GM21360 (cell line): ENCODE measurements at regions not wholly inside any gene's neighbourhood (a gene's known extent, or its start where the extent isn't known, plus 50 kb on each side); places are given as distances from the start of the nearest gene placed in this dataset.

Experiments
- ATAC-seq: cut with Tn5 transposase; IDR thresholded peaks from one replicate; pipeline ENCODE4 v1.9.1; 2021; ENCODE audit warnings: mild to moderate bottlenecking, moderate library complexity; ENCODE audit not compliant: unreplicated experiment

DNA sequence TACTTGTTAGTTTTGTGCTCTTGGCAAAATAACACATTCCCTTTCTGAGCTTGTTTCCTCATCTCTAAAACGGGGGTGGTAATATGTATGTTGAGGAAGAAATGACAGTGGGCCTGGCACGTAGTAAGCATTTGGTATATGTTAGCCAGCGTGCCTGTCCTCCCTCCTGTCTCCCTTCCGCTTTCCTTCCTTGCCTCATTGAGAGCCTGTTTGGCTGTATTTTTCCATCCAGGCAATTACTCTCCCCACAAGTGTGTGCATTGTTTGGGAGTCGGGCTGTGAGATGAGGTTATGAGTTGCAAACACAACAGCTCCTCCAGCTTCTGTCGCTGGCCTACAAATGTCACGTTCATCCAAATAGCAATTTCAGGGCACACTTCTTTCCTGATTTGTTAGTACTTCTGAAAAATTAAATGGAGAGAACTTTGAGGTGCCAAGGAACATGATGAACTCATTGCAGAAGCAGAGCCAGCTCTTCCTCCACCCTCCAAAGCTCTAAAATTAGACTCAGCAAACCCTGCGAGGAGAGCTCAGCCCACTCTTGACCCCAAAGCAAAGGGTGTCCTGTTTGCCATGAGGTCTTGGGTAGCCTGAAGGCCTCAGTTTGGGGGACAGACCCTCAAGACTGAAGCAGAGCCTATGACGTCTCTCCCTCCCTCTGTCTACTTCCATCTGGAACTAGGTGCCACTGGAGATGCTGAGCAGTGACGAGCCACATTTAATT, 50.7 kb upstream of the TOX2 start:
- no peak for ATAC-seq

DNA sequence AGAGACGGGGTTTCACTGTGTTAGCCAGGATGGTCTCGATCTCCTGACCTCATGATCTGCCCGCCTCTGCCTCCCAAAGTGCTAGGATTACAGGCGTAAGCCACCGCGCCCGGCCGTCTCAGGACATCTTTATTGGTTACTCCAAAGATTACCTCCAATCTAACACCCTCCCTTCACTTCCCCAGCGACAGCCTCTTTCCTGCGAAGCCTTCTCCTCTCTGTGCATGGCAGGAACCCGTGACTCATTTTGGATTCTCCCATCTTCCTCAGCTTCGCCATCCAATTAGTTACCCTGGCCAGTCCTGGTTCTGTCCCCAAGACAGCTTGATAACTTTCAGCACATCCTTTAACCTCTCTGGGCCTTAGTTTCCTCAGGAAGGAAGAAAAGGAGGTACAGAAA, 51.3 kb upstream of the TOX2 start:
- no peak for ATAC-seq

DNA sequence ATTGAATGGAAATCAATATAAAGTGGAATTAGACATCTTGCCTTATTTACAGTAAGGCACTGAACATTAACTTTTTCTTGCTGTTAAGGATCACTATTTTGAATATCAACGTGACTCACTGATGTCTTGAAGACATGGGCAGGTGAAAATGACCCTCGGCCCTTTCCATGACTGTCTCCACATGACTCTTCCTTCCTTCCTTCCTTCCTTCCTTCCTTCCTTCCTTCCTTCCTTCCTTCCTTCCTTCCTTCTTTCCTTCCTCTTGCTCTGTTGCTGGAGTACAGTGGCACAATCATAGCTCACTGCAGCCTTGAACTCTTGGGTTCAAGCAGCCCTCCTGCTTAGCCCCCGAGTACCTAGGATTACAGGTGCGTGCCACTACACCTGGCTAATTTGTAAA, 52.2 kb upstream of the TOX2 start:
- ATAC-seq = no peak

DNA sequence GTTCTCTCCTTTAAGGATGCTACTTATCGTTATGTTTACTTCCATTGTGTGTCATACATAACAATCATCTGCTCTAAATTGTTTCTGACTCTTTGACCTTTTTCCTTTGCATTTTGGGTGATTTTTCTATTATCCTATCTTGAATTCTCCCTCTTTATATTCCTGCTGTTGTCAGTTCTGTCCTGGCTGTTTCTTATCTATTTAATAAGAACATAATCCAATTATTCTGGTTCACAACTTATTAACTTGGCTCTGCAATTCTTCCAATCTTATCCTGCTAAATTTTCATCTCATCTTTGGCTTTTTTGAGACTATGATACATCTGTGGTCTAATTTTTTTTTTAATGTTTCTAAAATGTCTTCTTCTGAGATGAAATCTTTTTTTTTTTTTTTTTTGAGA, 54.7 kb upstream of the TOX2 start:
- ATAC-seq = no peak

DNA sequence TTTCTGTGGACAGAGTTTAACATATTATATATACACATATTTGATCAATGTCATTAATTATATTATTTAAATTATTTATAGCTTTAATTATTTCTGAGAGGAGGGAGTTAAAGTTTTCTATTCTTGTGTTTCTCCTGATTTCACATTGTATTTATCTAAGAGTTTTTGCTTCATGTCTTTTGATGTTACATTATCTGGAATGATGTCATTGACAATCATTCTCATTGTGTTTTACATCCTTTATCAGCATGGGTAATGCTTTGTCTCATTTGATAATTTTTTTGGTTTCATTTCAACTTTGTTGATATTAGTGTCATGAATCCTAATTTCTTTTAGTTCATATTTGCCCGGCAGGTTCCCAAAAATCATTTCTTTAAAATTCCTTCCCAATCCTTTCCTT, 56.7 kb upstream of the TOX2 start:
- ATAC-seq = no peak

DNA sequence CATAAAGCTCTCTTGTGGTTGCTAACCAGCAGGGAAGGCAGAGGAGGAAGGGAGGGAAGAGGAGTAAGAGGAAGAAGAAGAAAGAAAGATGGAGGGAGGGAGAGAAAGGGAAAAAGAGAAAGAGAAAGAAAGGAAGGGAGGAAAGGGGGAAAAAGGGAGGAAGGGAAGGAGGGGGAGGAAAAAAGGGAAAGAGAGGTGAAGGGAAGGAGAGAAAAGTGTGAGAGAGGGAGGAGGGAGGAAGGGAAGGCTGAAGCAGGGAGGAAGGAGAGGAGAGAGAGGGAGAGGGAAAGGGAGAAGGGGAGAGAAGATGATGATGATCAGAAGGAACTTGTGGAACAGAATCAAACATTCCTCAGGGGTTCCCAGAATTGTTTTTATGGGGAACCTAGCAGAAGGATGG, 57.5 kb upstream of the TOX2 start:
- ATAC-seq = no peak

- ATAC-seq = no peak
Observed at GRCh38 chr20:43855803-43856202, 58.8 kb upstream of the TOX2 start.

DNA sequence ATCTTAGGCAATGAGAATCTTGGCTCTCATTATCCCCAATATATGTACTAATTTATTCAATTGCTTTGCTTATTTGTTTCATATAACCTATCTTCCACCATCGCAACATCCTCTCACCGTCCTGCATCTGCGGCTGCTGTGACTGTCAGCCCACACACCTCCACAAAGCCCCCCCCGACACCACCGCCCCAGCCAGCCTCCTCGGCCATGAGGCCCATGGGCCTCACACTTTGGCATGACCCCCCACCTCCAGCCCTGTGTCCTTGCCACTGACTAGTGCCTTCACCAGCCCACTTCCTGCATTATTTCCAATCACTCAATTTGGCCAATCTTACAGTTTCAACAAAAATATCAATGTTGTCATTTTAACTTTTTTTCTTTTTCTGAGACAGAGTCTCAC, 60.7 kb upstream of the TOX2 start:
- ATAC-seq = no peak

GRCh38 chr20:43853174-43853803, 61.4 kb upstream of the TOX2 start:
- no peak for ATAC-seq

- ATAC-seq = no peak
Observed at GRCh38 chr20:43849496-43850186, 65.0 kb upstream of the TOX2 start.

DNA sequence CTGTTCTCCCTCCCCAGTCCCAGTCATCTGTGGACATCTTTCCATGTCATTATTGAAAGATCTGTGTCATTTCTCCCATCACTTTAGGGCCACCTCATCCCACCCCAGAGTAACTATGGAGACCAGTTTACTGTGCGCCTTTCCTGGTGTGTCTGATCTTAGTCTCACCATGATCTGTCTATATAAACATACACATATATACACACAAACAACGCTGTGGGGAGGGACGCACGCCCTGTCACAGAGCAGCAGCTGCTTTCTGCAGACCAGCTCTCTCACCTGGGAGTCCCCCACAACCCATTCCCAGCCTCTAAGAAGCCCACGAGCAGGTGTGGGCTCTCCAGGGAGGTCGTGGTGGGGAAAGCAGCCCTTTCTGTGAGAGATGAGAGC, 68.1 kb upstream of the TOX2 start:
- no peak for ATAC-seq

GRCh38 chr20:43844778-43845614, 69.7 kb upstream of the TOX2 start:
- no peak for ATAC-seq

DNA sequence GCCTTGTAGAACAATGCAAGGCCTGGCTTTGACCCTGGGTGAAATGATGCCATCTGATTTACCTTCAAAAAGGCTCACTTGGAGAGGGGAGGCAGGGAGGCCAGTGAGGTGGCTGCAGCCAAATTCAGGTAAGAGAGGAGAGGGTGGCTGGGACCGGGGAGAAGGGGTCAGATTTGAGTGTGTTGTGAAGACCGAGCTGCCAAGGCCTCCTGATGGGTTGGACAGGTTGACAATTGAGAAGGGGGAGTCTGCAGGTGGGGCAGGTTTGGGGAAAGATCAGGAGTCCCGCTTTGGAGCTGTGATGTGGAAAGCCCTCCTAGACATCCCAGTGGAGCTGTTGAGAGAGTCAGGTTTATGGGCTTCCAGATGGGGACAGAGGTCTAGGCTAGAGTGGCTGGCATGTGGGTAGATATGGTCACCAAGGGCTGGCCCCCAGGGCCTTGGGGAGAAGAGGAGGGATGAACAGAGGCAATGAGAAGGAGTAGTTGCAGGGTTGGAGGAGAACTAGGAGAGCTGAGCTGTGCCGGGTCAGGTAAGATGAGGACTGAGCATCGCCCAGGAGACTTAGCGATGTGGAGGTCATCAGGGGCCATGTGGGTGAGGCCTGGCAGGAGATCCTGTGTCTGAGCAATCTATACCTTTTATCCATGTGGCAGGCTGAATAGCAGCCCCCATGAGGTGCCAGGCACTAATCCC, 70.5 kb upstream of the TOX2 start:
- no peak for ATAC-seq

- ATAC-seq = no peak
Observed at GRCh38 chr20:43843096-43843964, 71.3 kb upstream of the TOX2 start.

DNA sequence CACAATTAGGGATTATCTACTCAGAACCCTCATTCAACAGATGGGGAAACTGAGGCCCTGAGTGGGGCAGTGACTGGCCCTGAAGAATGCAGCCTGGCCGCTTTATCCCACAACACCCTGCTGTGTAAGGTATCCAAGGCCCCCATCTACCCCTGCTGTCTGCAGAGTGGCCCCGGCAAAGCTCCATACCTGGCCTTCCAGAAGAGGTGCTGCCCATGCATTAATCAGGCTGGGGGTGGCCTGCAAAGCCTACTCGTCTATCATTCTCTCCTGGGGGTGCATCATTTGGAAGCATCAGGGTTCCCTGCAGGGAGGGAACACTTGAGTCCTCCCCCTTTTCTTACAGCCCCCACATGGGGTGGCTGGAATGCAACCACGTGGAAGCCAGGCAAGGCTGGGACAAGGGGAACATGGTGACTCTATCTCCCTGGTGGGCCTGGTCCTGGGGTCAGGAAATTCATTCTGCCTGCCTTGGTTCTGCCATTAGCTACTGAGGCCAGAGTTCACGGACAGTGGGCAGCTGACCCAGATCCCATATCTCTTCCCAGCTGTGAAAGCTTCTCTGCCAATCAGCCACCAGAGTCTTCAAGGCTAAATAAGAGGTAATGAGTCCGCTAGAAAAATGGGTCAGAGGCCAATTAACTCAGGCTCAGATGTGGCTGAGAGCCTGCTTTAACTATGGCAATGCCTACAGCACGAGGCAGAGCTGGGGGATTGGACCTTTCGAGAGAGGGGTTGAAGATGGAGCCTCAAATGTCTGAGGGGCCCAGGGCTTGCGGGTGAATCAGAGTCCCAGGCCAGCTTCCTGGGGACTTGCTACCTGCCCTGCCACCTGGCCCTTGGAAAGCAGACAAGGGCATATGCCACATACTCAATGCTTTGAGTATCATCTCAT, 72.3 kb upstream of the TOX2 start:
- ATAC-seq = no peak

DNA sequence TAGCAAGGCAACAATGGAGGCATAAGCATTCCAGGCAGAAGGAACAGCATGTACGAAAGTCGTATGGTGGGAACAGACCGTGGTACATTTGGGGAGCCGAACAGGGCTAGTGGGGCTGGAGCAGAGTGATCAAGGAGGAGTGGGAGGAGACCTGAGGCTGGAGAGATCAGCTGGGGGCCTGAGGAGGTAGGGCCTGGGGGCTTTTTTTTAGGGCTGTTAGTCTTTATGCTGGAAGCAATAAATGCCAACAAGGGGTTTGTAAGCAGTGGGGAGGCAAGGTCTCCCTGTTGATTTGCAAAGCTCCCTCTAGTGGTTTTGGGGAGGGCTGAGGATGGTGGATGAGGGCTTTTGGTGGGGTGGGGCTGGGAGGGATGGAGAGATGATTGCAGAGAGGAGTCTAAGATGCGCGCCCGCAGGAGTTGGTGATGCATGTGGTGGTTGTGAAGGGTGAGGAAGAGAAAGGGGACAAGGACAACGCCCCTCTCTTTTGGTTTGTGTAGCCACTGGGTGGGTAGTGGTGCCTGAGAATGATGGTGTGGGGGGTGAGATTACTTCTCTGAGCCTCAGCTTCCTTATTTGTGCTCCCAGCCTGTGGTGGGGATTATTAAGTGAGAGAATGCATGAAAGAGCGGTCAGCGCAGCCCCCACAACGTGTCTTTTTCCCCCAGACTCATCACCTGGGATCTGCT, 74.1 kb upstream of the TOX2 start:
- ATAC-seq = no peak

DNA sequence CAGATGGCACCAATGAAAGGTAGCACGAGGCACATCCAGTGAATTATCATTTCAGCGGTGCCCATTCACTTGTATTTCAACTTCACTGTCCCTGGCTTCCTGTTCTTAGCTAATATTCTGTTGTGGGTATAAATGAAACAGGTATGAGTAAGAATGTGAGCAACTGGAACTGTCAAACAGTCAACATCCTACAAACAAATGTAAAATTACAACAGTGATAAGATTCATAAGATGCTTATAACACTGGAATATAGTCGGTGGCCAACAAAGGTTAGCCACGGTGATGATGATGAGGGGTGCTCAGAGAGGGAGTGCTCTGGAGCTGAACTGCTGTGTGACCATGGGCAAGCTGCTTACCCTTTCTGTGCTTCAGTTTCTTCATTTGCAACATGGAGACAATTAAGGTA, 74.9 kb upstream of the TOX2 start:
- ATAC-seq = no peak

- no peak for ATAC-seq
Observed at GRCh38 chr20:43838703-43839060, 76.0 kb upstream of the TOX2 start.
